Testis (tissue), 2 donors: ENCODE measurements at regions not wholly inside any gene's neighbourhood (a gene's known extent, or its start where the extent isn't known, plus 50 kb on each side); places are given as distances from the start of the nearest gene placed in this dataset.

ENCODE experiments used
- CTCF ChIP-seq, 3 experiments: fragments of 450-650 bp in 2 of 3; fragments of 200-600 bp in 1 of 3; sonication (generic) in 1 of 3; IDR thresholded peaks; one replicate each; pipeline ENCODE4 v1.5.1; 2016 to 2019; ENCODE audit warnings: antibody characterized with exemption in 3 of 3, mild to moderate bottlenecking in 2 of 3, moderate library complexity in 1 of 3
- POLR2A ChIP-seq: fragments of 450-650 bp; IDR thresholded peaks from one replicate; pipeline ENCODE4 v1.6.1; 2017; ENCODE audit warnings: antibody characterized with exemption, mild to moderate bottlenecking, moderate library complexity

- TF ChIP-seq CTCF (IDR thresholded peaks at IDR 0.05) (no peak), POLR2A (no peak)
These were observed 289.8 kb upstream of the SPRY2 start for GRCh38 chr13:80630685-80631121.
